NCI-H1694 treated with DMSO at 0.1 percent for 48 hours (cell line): ENCODE measurements at regions not wholly inside any gene's neighbourhood (a gene's known extent, or its start where the extent isn't known, plus 50 kb on each side); places are given as distances from the start of the nearest gene placed in this dataset.

ENCODE experiments used
- DNase-seq: peaks from one replicate; lab custom pipeline; 2025; lab: John Stamatoyannopoulos, UW

DNA sequence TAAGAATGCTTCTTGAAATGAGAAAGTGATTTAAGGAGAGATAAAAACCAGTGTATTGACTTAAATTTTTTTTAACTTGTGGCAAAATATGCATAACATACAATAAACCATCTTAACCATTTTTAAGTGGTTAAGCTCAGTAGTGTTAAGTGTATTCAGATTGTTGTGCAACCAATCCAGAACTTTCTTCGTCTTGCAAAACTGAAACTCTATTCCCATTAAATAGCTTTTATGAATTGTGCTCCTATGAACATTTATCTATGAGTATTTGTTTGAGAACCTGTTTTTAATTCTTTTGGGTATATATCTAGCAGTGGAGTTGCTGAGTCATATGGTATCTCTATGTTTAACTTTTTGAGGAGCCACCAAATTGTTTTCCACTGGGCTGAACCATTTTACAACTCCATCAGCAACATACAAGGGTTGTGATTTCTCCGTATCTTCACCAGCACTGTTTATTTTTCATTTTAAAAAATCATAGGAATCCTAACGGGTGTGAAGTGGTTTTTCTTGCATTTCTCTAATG lies 76.6 kb upstream of the ACTBL2 start:
- DNase-seq: no peak

DNA sequence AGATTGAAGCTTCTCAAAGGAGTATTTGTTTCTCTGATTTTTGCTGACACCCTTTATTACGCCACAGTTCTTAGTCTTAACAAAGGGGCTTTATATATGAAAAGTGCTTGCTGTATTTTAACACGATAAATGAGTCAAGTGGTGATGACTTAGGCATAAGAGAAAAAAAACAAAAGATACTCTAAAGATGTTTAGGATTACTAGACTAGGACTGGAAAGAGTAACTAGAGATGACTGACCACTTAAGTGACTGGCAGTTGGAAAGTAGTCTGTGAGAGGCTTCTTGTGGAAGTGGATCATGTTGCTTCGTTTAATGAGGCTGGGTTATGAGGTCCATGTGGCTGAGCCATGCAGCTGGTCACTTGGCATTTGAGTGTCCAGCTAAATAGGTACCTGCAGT lies 69.4 kb upstream of the ACTBL2 start:
- DNase-seq: no peak

DNA sequence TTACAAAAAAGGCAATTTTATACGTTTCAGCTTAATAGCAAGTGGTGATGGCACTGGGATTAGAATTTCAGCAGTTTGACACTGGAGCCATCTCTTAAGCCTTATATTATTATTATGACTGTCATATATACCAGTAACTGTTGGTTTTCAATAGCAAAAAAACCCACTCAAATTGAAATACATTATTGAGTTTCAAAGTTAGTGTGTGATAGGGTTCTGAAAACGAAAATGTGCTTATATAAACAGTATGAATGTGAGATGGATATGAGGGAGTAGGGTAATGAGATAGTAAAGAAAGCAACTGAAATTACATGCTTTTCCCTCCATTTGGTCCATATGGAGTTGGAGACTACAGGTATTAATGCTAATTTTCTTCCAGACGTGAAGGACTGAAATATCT lies 68.6 kb upstream of the ACTBL2 start:
- DNase-seq: no peak

DNA sequence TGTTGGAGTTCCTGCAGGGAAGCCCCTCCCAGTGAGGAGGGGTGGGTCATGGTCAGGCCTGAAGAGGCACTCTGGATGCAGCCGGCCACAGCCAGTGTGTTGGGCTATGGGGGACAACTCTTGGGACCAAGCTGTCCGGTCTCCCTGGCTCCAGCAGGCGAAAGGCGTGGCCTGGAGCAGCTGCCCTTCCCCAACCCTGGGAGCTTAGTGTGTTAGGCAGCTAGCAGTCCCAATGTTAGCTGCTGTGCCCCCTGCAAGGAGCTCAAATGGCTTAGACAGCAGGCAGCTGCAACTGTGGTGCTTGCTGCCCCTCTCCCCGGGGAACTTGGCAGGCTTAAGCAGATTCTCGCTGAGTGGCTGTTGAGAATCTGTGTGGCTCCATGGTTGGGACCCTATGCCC lies 67.5 kb upstream of the ACTBL2 start:
- no peak for DNase-seq

DNA sequence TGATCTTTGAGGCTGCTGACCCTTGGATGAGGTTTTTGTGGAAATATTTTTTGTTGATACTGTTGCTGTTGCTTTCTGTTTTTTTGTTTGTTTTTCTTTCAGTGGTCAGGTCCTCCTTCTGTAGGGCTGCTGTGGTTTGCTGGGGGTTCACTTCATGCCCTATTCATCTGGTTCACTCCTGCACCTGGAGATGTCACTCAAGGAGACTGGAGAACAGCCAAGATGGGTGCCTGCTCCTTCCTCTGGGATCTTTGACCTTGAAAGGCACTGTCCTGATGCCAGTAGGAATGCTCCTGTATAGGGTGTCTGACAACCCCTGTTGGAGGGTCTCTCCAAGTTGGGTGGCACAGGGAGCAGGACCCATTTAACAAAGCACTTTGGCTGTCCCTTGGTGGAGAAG lies 67.0 kb upstream of the ACTBL2 start:
- DNase-seq: no peak

DNA sequence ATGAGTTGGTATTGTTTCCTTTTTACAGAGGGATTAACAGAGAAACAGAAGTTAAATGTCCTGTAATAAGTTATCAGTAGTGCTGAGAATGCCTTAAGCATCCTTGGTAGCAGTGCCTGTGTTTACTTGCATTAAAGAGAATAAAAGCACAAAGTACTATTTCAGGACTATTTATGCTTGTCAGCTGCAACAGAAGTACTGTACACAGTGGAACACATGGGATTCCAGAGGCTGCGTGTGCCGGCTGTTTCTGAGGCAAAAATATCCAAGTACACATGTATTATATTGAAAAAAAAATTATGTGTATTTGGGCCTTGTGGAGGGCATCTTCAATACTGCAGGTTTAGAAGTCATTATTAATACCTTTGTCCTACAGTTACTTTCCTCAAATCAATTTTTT lies 58.2 kb upstream of the ACTBL2 start:
- DNase-seq: no peak

DNA sequence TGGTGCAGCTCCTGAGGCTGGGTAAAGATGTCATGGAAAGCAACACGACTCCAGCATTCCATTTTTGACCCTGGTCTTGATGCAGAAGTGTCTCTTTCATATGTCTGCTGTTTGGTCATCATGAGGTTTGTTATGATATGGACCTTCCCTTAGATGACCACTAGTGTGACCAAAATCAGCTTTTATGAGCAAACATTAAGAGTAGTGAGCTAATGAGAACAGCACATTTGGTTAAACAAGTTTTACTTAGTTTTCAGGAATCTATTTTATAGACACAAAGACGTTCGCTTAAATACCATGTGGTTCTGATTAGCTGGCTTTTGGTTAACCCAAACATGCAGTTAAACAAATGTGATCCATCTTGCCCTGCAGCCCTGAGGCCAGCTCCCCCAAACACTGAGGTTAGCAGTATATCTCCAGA lies 56.7 kb upstream of the ACTBL2 start:
- no peak for DNase-seq

DNA sequence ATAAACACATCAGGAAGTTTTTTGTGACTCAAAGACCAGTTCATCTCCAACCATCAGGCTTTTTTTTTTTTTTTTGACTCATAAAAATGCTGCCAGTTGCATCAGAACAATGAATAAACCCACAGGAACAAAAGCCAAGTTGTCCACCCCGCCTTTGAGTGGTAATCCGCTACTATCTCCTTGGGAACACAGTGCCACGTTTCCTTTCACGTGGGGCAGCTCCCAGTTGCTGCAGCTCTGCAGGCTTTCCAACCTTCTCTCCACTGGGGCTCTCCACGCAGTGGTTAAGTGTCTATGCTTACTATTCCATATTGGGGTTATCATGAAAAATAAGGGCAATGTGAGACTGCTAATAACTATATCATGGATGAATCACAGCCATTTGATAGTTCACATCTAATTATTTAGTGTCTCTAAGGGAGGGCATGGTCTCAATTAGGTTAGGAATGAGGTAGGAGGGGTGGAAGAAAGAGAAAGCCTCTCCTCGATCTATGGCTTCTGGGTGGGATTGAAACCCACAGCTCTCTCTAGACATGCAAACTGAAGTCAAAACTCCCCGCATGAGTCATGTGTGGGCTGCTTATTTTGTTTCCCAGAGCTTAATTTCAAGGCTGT lies 55.8 kb upstream of the ACTBL2 start:
- no peak for DNase-seq

DNA sequence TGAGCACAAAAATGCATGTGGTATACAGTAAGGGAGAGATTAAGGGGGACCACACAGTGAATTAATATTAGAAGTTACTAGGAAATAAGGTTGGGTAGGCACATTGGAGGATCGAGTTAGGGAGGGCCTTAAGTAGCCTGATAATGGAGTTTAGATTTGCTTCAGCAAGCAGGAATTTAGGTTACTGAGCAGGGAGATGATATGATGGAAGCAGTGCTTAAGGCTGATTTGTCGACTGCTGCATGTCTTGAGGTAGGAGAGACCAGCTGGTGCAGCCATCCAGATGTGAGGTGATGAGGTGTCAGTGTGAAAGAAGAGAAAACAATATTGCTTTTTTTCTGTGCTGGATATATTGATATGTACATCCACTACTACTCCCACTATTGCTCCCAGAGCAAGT lies 55.2 kb upstream of the ACTBL2 start:
- no peak for DNase-seq

DNA sequence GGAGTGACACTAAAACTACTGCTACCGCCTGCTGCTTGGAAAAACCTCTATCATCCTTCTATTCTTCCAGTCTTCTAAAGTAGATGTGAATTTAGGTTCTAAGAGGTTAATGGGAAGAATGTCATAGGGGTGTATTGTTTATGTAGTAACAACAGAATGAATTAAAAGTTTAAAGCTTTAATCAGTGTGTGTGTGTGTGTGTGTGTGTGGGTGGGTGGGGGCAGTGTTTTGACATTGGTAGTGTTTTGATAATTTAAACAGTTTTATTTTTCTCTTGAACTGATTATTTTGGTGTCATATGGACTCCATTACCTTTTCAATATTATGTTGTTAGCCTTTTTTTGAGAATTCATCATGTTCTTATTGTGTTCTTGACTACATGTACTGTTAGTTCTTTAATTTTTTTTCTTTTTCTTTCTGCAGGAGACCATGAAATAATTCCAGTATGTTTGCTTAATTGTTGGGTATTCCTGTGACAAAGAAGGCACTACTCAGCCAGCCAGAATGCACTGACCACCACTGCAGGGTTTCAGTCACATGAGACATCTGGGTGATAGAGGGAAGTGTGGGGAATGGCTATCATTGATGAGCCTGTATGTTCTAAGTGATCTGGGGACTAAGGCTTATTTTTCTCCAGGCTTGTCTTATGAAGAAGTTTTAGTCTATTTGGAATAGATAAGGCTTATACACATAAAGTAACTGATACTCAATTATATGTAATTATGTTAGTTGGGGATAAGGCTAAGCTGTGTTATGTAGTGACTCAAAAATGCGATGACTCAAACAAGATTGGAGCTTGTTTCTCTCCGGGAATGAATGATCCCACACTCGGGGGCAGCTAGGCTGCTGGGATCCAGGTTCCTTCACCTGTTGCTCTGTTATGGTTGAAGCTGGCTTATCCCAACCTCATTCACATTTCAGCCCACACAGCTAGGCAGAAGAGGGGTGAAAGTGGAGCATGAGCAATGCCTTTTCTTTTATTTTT lies 50.2 kb upstream of the ACTBL2 start:
- DNase-seq: no peak
